Neuronal stem cell (in vitro differentiated cells): ENCODE measurements at regions not wholly inside any gene's neighbourhood (a gene's known extent, or its start where the extent isn't known, plus 50 kb on each side); places are given as distances from the start of the nearest gene placed in this dataset.

ENCODE experiments used
- DNase-seq: peaks from one replicate; pipeline ENCODE4 v3.0.0-alpha.2; 2013; ENCODE audit warnings: low spot score
- H2AFZ ChIP-seq: one replicate; pipeline ENCODE4 v1.6.1; 2013; ENCODE audit warnings: mild to moderate bottlenecking, low read length, inconsistent platforms
- H2AK5ac ChIP-seq: 2 replicates; pipeline ENCODE4 v1.6.1; 2013; ENCODE audit warnings: low read depth, mild to moderate bottlenecking, inconsistent platforms, low read length, moderate library complexity, mixed read lengths
- H2BK120ac ChIP-seq: 2 replicates; pipeline ENCODE4 v1.6.1; 2013; ENCODE audit warnings: low read depth, mild to moderate bottlenecking, inconsistent platforms, low read length, moderate library complexity, mixed read lengths
- H2BK12ac ChIP-seq: one replicate; pipeline ENCODE4 v1.6.1; 2013; ENCODE audit warnings: low read length, inconsistent platforms
- H2BK15ac ChIP-seq: 2 replicates; pipeline ENCODE4 v1.6.1; 2013; ENCODE audit warnings: mild to moderate bottlenecking, low read length, inconsistent platforms, mixed read lengths
- H2BK5ac ChIP-seq: one replicate; pipeline ENCODE4 v1.6.1; 2013; ENCODE audit warnings: inconsistent platforms, mild to moderate bottlenecking, low read length, moderate library complexity
- H3K14ac ChIP-seq: one replicate; pipeline ENCODE4 v1.6.1; 2013; ENCODE audit warnings: low read length, inconsistent platforms
- H3K18ac ChIP-seq: 2 replicates; pipeline ENCODE4 v1.6.1; 2013; ENCODE audit warnings: low read length, inconsistent platforms
- H3K23ac ChIP-seq: 2 replicates; pipeline ENCODE4 v1.6.1; 2013; ENCODE audit warnings: low read depth, mild to moderate bottlenecking, mixed read lengths, low read length, inconsistent platforms; ENCODE audit not compliant: poor library complexity
- H3K27ac ChIP-seq: replicated peaks from 3 replicates; pipeline ENCODE4 v1.5.1; 2013; ENCODE audit warnings: low read length, inconsistent platforms
- H3K27me3 ChIP-seq, 3 experiments: 2 replicates each; pipeline ENCODE4 v1.6.1; 2013; ENCODE audit warnings: low read length in 3 of 3, mild to moderate bottlenecking in 2 of 3, inconsistent platforms in 1 of 3, low read depth in 1 of 3, mixed read lengths in 1 of 3, moderate library complexity in 1 of 3; ENCODE audit not compliant: control insufficient read depth in 3 of 3, insufficient read depth in 3 of 3
- H3K36me3 ChIP-seq, 2 donors: replicated peaks in 1 of 2; 2 replicates each; pipeline ENCODE4 v1.6.1; 2013; ENCODE audit warnings: low read length in 2 of 2; ENCODE audit not compliant: control insufficient read depth in 2 of 2, insufficient read depth in 2 of 2
- H3K4ac ChIP-seq: 2 replicates; pipeline ENCODE4 v1.6.1; 2013; ENCODE audit warnings: inconsistent platforms, mild to moderate bottlenecking, low read length, moderate library complexity
- H3K4me1 ChIP-seq, 2 donors: 1 replicate in 1 of 2; 2 replicates in 1 of 2; pipeline ENCODE4 v1.6.1; 2013; ENCODE audit warnings: low read length in 2 of 2, low read depth in 1 of 2; ENCODE audit not compliant: control insufficient read depth in 2 of 2, insufficient read depth in 1 of 2
- H3K4me2 ChIP-seq: one replicate; pipeline ENCODE4 v1.6.1; 2013; ENCODE audit warnings: mild to moderate bottlenecking, low read length, inconsistent platforms; ENCODE audit not compliant: insufficient read depth, poor library complexity, severe bottlenecking
- H3K4me3 ChIP-seq, 2 donors: 2 replicates each; pipeline ENCODE4 v1.5.1; 2013; ENCODE audit warnings: low read length in 2 of 2, mild to moderate bottlenecking in 2 of 2, inconsistent platforms in 1 of 2, moderate library complexity in 1 of 2
- H3K79me1 ChIP-seq: one replicate; pipeline ENCODE4 v1.6.1; 2013; ENCODE audit warnings: low read depth, mild to moderate bottlenecking, inconsistent platforms, low read length, moderate library complexity
- H3K9ac ChIP-seq: one replicate; pipeline ENCODE4 v1.6.1; 2013; ENCODE audit warnings: mild to moderate bottlenecking, low read depth, low read length, inconsistent platforms; ENCODE audit not compliant: poor library complexity
- H3K9me3 ChIP-seq, 2 donors: replicated peaks in 1 of 2; 2 replicates each; pipeline versions ENCODE3 to v1.6.1; 2013; ENCODE audit warnings: low read length in 2 of 2, mild to moderate bottlenecking in 2 of 2, inconsistent platforms in 1 of 2, low read depth in 1 of 2, mixed read lengths in 1 of 2, moderate library complexity in 1 of 2; ENCODE audit not compliant: control insufficient read depth in 2 of 2, insufficient read depth in 1 of 2
- H4K8ac ChIP-seq: one replicate; pipeline ENCODE4 v1.6.1; 2013; ENCODE audit warnings: low read depth, mild to moderate bottlenecking, inconsistent platforms, low read length, moderate library complexity
- H4K91ac ChIP-seq: one replicate; pipeline ENCODE4 v1.6.1; 2013; ENCODE audit warnings: low read length, low read depth, mild to moderate bottlenecking, inconsistent platforms; ENCODE audit not compliant: poor library complexity
- WGBS, 2 donors: extraction: QIAGEN DNeasy Blood & Tissue Kit; methylation state at CpG; one replicate each; pipeline ENCODE4 v1.1.7; 2013; ENCODE audit warnings: missing lambda C conversion rate in 2 of 2, mixed read lengths in 1 of 2; ENCODE audit not compliant: insufficient read length in 2 of 2, insufficient replicate concordance in 1 of 2; ENCODE audit errors: extremely low coverage in 2 of 2; 5-methylcytosine and 5-hydroxymethylcytosine counted together

DNA sequence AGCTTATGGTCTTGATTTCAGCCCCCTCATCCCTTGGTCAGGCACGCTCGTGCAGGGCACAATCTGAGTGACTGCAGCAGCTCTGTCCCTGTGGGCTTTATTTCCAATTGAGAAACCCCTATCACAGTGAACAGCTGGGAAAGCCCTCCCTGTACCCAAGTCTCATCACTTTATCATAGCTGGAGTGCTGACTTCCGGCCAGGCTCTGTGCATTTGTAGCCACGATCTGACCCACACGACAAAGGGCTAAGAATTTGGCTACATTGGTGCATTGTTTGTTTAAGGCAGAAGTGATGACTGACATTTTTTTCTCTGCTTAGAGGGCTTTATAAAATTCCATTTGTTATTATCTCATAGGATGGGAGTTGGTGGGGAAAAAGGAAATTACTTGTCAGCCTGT lies 184.4 kb downstream of the KCNS3 start:
- H3K4me3 ChIP-seq = no peak overlapping the region
- H2BK120ac ChIP-seq = no peak overlapping the region
- H3K18ac ChIP-seq = no peak overlapping the region
- no peak overlapping the region for H2AK5ac ChIP-seq
- no peak overlapping the region for H3K9ac ChIP-seq
- no peak overlapping the region for H2BK5ac ChIP-seq
- no peaks in the 10 kb centered on the region for H3K79me1 ChIP-seq
- no peak overlapping the region for H3K4ac ChIP-seq
- H3K4me2 ChIP-seq = no peak overlapping the region
- H3K4me1 ChIP-seq = peaks cover 0 to 4% of the 10 kb centered on the region in 2 donors
- no peak overlapping the region for H2BK15ac ChIP-seq
- no peak for DNase-seq
- H4K91ac ChIP-seq = no peak overlapping the region
- no peaks in the 10 kb centered on the region for H3K36me3 ChIP-seq
- no peak overlapping the region for H3K14ac ChIP-seq
- no peak overlapping the region for H3K27ac ChIP-seq
- no peak overlapping the region for H3K23ac ChIP-seq
- H4K8ac ChIP-seq = no peak overlapping the region
- H2AFZ ChIP-seq = no peak overlapping the region
- H3K9me3 ChIP-seq = no peaks in the 10 kb centered on the region
- no CpG with 5 or more reads among the region's 5 CpGs for WGBS, 2 donors
- H3K27me3 ChIP-seq = no peaks in the 10 kb centered on the region
- H2BK12ac ChIP-seq = no peak overlapping the region

GRCh38 chr2:18061717-18062116 lies 183.2 kb downstream of the KCNS3 start:
- no CpG with 5 or more reads among the region's 1 CpG for WGBS, 2 donors
- Histone ChIP-seq H3K27ac (no peak overlapping the region), H3K9ac (no peak overlapping the region), H3K14ac (no peak overlapping the region), H3K27me3 (no peaks in the 10 kb centered on the region), H2AK5ac (no peak overlapping the region), H2AFZ (no peak overlapping the region), H2BK120ac (no peak overlapping the region), H3K4me3 (no peak overlapping the region), H3K18ac (no peak overlapping the region), H3K36me3 (no peaks in the 10 kb centered on the region), H3K23ac (no peak overlapping the region), H2BK15ac (no peak overlapping the region), H2BK12ac (no peak overlapping the region), H4K8ac (no peak overlapping the region), H3K4me2 (no peak overlapping the region), H3K79me1 (no peaks in the 10 kb centered on the region), H3K4me1 (peaks cover 0 to 4% of the 10 kb centered on the region in 2 donors), H3K4ac (no peak overlapping the region), H3K9me3 (no peaks in the 10 kb centered on the region), H2BK5ac (no peak overlapping the region), H4K91ac (no peak overlapping the region)
- no peak for DNase-seq

DNA sequence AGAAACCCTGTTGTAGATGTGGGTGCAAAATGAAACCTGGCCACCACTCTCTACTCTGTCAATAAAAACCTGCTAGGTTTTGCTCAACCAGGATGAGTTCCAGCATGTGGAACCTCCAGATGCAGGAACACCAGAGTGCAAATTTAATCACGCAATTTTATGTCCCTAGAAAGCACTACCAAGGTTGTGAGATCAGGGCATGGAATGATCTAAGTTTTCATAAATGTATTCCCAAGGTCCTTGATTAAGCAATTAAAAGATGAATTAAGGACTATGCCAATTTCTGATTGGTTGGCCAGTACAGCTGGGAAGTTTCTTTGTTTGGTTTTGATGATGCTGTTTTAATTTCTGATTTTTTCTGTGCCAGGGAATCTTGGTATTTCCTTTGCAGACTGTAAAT lies 179.2 kb downstream of the KCNS3 start:
- no peak overlapping the region for H2BK120ac ChIP-seq
- H4K8ac ChIP-seq = no peak overlapping the region
- H3K79me1 ChIP-seq = no peaks in the 10 kb centered on the region
- H2BK5ac ChIP-seq = no peak overlapping the region
- H4K91ac ChIP-seq = no peak overlapping the region
- H3K4me2 ChIP-seq = no peak overlapping the region
- WGBS, 2 donors = no CpG with 5 or more reads among the region's 1 CpG
- H3K18ac ChIP-seq = no peak overlapping the region
- no peak overlapping the region for H2BK12ac ChIP-seq
- H2BK15ac ChIP-seq = no peak overlapping the region
- H3K9me3 ChIP-seq = no peaks in the 10 kb centered on the region
- H3K4ac ChIP-seq = no peak overlapping the region
- H3K14ac ChIP-seq = no peak overlapping the region
- peaks cover 0 to 4% of the 10 kb centered on the region in 2 donors for H3K4me1 ChIP-seq
- no peak overlapping the region for H3K27ac ChIP-seq
- no peak for DNase-seq
- H2AK5ac ChIP-seq = no peak overlapping the region
- no peaks in the 10 kb centered on the region for H3K36me3 ChIP-seq
- no peaks in the 10 kb centered on the region for H3K27me3 ChIP-seq
- H2AFZ ChIP-seq = no peak overlapping the region
- H3K4me3 ChIP-seq = no peak overlapping the region
- no peak overlapping the region for H3K23ac ChIP-seq
- H3K9ac ChIP-seq = no peak overlapping the region

- Histone ChIP-seq H2BK5ac (no peak overlapping the region), H3K23ac (no peak overlapping the region), H3K27ac (no peak overlapping the region), H3K79me1 (no peaks in the 10 kb centered on the region), H3K4me3 (no peak overlapping the region), H3K36me3 (no peaks in the 10 kb centered on the region), H3K4me2 (no peak overlapping the region), H2BK12ac (no peak overlapping the region), H3K27me3 (no peaks in the 10 kb centered on the region), H3K4ac (no peak overlapping the region), H2AFZ (no peak overlapping the region), H2AK5ac (no peak overlapping the region), H3K9ac (no peak overlapping the region), H3K14ac (no peak overlapping the region), H3K18ac (no peak overlapping the region), H4K91ac (no peak overlapping the region), H3K9me3 (no peaks in the 10 kb centered on the region), H2BK120ac (no peak overlapping the region), H2BK15ac (no peak overlapping the region), H4K8ac (no peak overlapping the region), H3K4me1 (no peaks in the 10 kb centered on the region)
- no peak for DNase-seq
- WGBS, 2 donors = no CpG with 5 or more reads among the region's 3 CpGs
Observed at GRCh38 chr2:18055290-18055689, 176.8 kb downstream of the KCNS3 start.
